Myocyte (in vitro differentiated cells): ENCODE measurements at regions not wholly inside any gene's neighbourhood (a gene's known extent, or its start where the extent isn't known, plus 50 kb on each side); places are given as distances from the start of the nearest gene placed in this dataset.
A peak's percentile ranks its signal among the peaks of the same experiment; 100 is the strongest.
"Not testable (repeated sequence)": the region's sequence is repeated elsewhere in the genome, so short reads cannot be mapped to it uniquely, and the experiment has no call there.

Experiments
- DNase-seq: peaks from one replicate; pipeline ENCODE4 v3.0.0-alpha.2; 2012; ENCODE audit warnings: low read depth

DNA sequence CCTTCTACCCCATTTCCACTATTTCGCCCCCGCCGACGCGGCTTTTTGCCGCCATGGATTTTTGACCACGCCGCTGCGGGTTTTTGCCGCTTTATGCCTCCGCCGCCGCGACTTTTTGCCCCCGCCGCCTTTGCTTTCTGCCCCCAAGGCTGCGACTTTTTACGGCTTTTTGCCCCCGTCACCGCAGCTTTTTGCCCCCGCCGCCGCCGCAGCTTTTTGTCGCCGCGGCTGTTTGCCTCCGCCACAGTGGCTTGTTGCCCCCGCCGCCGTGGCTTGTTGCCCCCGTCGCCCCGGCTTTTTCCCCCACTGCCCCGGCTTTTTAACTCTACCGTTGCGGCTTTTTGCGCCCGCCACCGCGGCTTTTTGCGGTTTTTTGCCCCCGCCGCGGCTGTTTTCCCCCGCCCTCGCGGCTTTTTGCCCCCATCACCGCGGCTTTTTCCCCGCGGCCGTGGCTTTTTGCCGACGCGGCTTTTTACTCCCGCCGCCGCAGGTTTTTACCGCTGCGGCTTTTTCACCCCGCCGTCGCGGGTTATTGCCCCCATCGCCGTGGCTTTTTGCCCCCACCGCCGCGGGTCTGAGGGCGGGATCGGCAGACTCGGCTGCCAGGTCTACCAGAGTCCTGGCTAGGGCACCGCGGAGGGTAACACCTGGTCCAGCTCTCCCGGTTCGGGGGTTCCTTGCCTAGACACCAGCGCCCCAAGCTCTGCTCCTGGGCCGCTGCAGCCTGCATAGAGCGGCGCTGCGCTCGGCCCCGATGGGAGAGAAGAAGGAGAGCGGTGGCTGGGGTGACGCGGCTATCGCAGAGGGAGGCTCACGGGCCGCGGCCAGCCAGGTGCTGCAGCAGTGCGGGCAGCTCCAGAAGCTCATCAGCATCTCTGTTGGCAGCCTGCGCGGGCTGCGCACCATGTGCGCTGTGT, 562.7 kb upstream of the WSB1 start:
- no peak for DNase-seq

DNA sequence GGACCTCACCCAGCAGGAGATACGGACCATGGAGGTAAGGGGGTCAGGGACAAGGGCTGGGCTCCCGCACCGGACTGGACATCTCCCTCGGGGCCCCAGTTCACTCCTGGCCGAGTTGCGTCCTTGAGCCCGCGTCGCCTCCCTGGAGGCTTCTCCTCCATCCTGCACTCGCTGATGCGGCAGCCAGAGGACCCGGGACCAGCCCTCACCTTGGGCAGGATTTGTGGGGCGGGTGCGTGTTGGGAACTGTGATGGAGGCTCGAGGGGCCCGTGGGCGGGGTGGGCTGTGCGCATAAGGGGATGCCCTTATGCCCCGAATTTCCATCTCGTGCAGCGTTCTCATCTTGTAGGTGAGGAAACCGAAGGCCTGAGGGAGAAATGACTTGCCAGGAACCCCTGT, 562.0 kb upstream of the WSB1 start:
- not testable (repeated sequence) for DNase-seq

DNA sequence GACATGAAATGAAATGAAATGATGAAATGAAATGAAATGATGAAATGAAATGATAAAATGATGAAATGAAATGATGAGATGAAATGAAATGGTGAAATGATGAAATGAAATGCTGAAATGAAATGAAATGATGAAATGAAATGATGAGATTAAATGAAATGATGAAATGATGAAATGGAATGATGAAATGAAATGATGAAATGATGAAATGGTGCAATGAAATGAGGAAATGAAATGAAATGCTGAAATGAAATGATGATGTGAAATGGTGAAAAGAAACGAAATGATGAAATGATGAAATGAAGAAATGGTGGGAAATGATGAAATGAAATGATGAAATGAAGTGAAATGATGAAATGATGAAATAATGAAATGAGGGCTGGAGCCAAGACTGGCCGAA, 559.1 kb upstream of the WSB1 start:
- not testable (repeated sequence) for DNase-seq

DNA sequence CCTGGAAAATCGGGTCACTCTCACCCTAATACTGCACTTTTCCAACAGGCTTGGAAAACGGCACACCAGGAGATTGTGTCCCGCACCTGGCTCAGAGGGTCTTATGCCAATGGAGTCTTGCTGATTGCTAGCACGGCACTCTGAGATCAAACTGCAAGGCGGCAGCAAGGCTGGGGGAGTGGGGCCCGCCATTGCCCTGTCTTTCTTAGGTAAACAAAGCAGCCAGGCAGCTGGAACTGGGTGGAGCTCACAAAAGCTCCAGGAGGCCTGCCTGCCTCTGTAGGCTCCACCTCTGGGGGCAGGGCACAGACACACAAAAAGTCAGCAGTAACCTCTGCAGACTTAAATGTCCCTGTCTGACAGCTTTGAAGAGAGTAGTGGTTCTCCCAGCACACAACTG, 557.9 kb upstream of the WSB1 start:
- not testable (repeated sequence) for DNase-seq

DNA sequence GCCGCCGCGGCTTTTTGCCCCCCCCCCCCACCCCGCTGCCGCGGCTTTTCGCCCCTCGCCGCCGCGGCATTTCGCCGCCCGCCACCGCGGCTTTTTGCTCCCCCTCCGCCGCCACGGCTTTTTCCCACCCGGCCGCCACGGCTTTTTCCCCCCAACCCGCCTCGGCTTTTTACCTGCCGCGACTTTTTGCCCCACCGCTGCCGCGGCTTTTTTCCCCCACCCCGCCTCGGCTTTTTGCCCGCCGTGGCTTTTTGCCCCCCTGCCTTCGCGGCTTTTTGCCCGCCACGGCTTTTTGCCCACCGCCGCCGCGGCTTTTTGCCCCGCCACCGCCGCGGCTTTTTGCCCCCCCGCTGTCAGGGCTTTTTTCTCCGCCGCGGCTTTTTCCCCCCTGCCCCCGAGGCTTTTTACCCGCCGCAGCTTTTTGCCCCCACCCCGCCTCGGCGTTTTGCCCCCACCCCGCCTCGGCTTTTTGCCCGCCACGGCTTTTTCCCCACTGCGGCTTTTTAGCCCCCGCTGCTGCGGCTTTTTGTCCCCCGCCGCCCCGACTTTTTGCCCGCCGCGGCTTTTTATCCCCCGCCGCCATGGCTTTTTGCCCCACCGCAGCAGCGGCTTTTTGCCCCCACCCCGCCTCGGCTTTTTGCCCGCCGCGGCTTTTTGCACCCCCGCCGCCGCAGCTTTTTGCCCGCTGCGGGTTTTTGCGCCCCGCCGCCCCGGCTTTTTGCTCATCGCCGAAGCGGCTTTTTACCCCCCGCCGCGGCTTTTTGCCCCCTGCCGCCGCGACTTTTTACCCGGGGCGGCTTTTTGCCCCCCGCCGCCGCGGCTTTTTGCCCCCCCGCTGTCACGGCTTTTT, 527.8 kb upstream of the WSB1 start:
- DNase-seq, result no peak

DNA sequence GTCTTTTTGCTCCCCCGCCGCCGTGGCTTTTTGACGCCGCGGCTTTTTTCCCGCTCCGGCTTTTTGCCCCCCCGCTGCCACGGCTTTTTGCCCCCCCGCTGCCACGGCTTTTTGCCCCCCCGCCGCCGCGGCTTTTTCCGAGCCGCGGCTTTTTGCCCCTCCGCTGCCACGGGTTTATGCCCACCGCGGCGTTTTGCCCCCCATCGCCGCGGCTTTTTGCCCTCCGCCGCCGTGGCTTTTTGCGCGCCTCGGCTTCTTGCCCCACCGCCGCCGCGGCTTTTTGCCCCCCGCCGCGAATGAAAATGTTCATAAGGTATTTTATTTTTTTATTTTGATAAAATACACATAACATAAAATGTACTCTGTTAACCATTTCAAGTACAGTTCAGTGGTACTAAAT, 527.2 kb upstream of the WSB1 start:
- DNase-seq, result no peak

DNA sequence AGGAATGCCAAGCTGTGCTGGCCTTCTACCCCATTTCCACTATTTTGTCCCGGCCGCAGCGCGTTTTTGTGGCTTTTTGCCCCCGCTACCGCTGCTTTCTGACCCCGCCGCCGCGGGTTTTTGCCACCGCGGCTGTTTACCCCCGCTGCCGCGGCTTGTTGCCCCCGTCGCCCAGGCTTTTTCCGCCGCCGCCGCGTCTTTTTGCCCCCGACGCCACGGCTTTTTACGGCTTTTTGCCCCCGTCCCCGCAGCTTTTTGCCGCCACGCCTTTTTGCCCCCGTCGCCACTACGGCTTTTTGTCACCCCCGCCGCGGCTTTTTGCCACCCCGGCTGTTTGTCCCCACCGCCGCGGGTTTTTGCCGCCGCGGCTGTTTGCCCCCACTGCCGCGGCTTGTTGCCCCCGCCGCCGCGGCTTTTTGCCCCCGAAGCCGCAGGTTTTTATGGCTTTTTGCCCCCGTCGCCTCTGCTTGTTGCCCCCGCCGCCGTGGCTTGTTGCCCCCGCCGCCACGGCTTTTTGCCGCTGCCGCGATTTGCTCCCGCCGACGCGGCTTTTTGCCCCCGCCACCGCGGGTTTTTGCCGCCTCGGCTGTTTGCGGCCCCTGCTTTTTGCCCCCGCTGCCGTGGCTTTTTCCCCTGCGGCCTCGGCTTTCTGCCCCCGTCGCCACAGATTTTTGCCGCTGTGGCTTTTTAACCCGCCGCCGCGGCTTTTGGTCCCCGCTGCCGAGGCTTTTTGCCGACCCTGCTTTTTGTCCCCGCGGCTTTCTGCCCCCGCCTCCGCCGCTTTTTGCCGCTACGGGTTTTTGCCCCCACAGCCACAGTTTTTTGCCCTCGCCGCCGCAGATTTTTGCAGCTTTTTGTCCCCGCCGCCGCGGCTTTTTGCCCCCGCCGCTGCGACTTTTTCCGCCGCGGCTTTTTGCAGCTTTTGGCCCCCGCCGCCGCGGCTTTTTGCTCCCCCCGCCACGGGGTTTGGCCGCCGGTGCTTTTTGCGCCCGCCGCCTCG, 520.4 kb upstream of the WSB1 start:
- DNase-seq, result no peak

DNA sequence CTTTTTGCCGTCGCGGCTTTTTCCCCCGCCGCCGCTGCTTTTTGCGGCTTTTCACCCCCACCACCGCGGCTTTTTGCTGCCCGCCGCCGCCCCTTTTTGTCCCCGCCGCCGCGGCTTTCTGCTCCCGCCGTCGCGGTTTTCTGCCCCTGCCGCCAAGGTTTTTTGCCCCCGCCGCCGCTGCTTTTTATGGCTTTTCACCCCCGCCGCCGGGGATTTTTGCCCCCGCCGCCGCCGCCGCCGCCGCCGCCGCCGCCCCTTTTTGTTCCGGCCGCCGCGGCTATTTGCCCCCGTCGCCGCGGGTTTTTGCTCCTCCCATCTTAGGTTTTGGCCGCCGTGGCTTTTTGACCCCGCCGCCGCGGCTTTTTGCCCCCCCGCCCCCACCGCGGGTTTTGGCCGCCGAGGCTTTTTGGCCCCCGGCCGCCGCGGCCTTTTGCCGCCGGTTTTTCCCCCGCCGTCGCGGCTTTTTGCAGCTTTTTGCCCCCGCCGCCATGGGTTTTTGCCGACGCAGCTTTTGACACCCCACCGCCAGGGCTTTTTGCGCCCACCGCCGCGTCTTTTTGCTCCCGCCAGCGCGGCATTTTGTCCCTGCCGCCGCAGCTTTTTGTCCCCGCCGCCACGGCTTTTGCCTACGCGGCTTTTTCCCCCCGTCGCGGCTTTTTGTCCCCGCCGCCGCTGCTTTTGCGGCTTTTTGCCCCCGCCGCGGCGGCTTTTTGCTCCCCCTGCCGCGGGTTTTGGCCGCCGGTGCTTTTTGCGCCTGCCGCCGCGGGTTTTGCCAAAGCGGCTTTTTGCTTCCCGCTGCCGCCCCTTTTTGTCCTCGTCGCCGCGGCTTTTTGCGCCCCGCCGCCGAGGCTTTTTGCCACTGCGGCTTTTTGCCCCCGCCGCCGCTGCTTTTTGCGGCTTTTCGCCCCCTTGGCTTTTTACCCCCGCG, 519.4 kb upstream of the WSB1 start:
- DNase-seq, result no peak

DNA sequence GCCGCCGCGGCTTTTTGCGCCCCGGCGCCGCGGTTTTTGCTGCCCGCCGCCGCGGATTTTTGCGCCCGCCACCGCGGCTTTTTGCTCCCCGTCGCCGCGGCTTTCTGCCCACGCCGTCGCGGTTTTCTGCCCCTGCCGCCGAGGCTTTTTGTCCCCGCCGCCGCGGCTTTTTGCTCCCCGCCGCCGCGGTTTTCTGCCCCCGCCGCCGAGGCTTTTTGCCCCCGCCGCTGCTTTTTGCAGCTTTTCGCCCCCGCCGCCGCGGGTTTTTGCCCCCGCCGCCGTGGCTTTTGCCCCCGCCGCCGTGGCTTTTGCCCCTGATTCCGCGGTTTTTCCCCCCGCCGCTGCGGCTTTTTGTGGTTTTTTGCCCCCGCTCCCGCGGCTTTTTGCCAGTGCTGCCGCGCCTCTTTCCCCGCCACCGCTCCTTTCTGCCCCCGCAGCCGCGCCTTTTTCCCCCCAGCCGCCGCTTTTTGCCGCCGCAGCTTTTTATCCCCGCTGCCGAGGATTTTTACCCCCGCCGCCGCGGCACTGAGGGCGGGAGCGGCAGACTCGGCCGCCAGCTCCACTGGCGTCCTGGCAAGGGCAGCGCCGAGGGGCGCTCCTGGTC, 518.6 kb upstream of the WSB1 start:
- DNase-seq, result no peak

DNA sequence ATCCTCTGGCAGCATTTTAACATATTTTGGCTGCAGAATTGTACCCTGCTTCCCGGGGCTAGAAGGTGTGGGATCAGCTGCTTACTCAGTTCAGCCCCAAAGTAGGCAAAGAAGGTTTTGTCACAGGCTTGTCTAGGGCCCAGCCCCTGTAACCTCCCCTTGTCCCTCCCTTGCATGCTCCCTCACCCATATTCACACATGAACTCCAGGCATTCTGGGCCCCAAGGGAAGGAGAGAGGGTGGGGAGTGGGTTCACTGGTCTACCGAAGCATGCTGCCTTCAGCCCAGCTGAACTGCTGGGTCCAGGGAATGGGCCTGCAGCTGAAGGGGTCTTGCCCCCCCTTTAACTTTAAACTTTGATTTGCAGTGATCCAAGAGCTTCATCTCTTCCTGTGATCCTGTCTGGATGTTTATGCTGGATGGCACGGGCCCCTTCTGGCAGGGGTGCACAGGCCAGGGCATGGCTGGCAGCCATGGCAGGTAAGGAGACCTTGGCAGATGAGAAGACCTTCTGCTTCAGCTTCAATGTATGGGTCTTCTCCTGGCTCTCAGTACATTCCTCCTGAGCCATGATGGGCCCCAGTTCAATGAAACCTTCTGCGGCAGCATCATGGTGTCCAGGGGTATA, 513.6 kb upstream of the WSB1 start:
- DNase-seq, result not testable (repeated sequence)

DNA sequence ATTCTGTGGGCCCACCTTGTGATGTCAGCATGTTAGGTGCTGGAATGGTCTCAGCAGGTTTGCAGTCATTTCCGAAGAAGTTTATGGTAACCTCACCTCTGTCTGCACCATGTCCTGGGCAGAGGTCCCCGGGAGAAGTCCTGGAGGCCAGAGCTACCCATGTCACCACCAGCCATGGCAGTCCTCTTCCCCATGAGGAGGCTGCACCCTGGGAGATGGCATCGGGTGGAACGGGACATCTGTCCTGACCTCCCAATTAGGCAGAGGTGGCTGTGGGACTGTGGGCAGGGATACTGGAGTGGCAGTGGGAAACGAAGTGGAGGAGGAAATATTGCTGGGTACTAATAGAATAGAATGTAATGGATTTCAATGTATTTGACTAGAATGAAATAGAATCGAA, 511.8 kb upstream of the WSB1 start:
- DNase-seq, result no peak

DNA sequence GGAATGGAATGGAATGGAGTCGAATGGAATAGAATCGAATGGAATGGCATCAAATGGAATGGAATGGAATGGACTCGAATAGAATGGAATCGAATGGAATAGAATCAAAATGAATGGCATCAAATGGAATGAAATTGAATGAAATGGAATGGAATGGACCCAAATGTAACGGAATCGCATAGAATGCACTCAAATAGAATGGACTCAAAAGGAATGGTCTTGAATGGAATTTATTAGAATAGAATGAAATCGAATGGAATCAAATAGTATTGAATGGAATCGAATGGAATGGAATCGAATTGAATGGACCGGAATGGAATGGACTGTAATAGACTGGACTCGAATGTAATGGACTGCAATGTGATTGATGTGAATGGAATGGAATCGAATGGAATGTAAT, 501.4 kb upstream of the WSB1 start:
- DNase-seq, result peak; percentile 7

DNA sequence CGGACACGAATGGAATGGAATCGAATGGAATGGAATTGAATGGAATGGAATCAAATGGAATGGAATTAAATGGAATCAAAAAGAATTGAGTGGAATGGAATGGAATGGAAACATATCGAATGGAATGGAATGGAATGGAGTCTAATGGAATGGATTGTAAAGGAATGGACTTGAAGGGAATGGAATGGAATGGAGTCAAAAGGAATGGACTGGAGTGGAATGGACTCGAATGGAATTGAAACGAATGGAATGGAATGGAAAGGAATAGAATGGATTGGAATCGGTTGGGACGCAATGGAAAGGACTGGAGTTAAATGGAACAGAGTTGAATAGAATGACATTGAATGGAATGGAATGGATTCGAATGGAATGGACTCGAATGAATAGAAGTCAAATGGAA, 486.9 kb upstream of the WSB1 start:
- DNase-seq, result no peak

DNA sequence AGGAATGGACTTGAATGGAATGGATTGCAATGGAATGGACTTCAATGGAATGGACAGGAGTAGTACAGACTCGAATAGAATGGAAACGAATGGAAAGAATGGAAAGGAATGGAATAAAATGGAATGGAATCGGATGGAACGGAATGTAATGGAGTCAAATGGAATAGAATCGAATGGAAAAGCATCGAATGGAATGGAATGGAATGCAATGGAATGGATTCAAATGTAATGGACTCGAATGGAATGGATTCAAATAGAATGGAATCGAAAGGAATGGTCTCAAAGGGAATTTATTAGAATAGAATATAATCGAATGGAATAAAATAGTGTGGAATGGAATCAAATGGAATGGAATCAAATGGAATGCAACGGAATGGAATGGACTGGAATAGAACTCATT, 484.9 kb upstream of the WSB1 start:
- DNase-seq, result no peak

DNA sequence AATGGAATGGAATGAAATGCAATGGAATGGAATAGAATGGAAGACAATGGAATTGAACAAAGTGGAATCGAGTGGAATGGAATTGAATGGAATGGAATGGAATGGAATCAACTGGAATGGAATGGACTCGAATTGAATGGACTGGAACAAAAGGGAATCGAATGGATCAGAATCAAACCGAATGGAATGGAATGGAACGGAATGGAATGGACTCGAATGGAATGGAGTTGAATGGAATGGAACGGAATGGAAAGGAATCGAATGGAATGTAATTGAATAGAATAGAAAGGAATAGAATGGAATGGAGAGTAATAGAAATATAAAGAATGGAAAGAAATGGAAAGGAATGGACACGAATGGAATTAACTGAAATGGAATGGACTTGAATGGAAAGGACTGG, 475.2 kb upstream of the WSB1 start:
- no peak for DNase-seq
